Choroid plexus epithelial cell (primary cell): ENCODE measurements at regions not wholly inside any gene's neighbourhood (a gene's known extent, or its start where the extent isn't known, plus 50 kb on each side); places are given as distances from the start of the nearest gene placed in this dataset.

Experiments
- DNase-seq: peaks from one replicate; pipeline ENCODE4 v3.0.0-alpha.2; 2010; ENCODE audit warnings: low read depth
- H3K4me3 ChIP-seq: 2 replicates; pipeline ENCODE4 v1.5.1; 2011; ENCODE audit warnings: low read depth, mild to moderate bottlenecking, control low read depth, low read length, moderate library complexity
- CTCF ChIP-seq: conservative IDR thresholded peaks from 2 replicates; pipeline ENCODE4 v1.5.1; 2011; ENCODE audit warnings: low read depth, mild to moderate bottlenecking, control low read depth, inconsistent platforms, low read length, moderate library complexity

- no peak for DNase-seq
- TF ChIP-seq CTCF = no peak
- H3K4me3 ChIP-seq = no peak overlapping the region
Measured at GRCh38 chr14:83856334-83856733, 1673.6 kb upstream of the FLRT2 start.

- DNase-seq = no peak
- no peak overlapping the region for H3K4me3 ChIP-seq
- no peak for TF ChIP-seq CTCF
Measured at GRCh38 chr14:83860631-83861155, 1669.3 kb upstream of the FLRT2 start.

- DNase-seq = no peak
- no peak overlapping the region for H3K4me3 ChIP-seq
- no peak for TF ChIP-seq CTCF
Measured at GRCh38 chr14:83863042-83863774, 1666.7 kb upstream of the FLRT2 start.

GRCh38 chr14:83864106-83864505 is 1665.8 kb upstream of the FLRT2 start:
- no peak for TF ChIP-seq CTCF
- DNase-seq = no peak
- H3K4me3 ChIP-seq = no peak overlapping the region

- TF ChIP-seq CTCF = no peak
- DNase-seq = peak; percentile 56
- H3K4me3 ChIP-seq = no peak overlapping the region
Measured at GRCh38 chr14:83867566-83868225, 1662.2 kb upstream of the FLRT2 start.

- no peak for TF ChIP-seq CTCF
- H3K4me3 ChIP-seq = no peak overlapping the region
- peak; percentile 35 for DNase-seq
Measured at GRCh38 chr14:83870546-83871270, 1659.2 kb upstream of the FLRT2 start.
